HL-60 (cell line): ENCODE measurements at regions not wholly inside any gene's neighbourhood (a gene's known extent, or its start where the extent isn't known, plus 50 kb on each side); places are given as distances from the start of the nearest gene placed in this dataset.

ENCODE experiments used
- DNase-seq, 2 experiments: peaks; one replicate each; pipeline ENCODE4 v3.0.0-alpha.2; 2010 to 2020; ENCODE audit warnings: low read depth in 1 of 2, low spot score in 1 of 2
- H3K27ac ChIP-seq: fragments of 250-450 bp; sonication (Bioruptor Pico); replicated peaks from 2 replicates; pipeline ENCODE4 v1.5.1; 2020; ENCODE audit warnings: mild to moderate bottlenecking, moderate library complexity
- H3K27me3 ChIP-seq: fragments of 250-450 bp; sonication (Bioruptor Pico); 2 replicates; pipeline ENCODE4 v1.5.1; 2021; ENCODE audit warnings: mild to moderate bottlenecking, moderate library complexity; ENCODE audit not compliant: insufficient read depth, poor library complexity, severe bottlenecking
- H3K4me3 ChIP-seq: replicated peaks from 2 replicates; pipeline ENCODE4 v1.5.1; 2011; ENCODE audit warnings: mild to moderate bottlenecking, control low read depth, low read length; ENCODE audit not compliant: insufficient read depth
- GABPA ChIP-seq: IDR thresholded peaks from 2 replicates; pipeline ENCODE4 v1.6.1; 2012; ENCODE audit warnings: low read depth
- POLR2AphosphoS5 ChIP-seq: IDR thresholded peaks from 2 replicates; pipeline ENCODE4 v1.6.1; 2012; ENCODE audit warnings: low read depth
- SPI1 ChIP-seq: IDR thresholded peaks from 2 replicates; pipeline ENCODE4 v1.6.1; 2012; ENCODE audit warnings: low read depth, mild to moderate bottlenecking, borderline replicate concordance
- TF ChIP-seq, protein P1 (sequence below): IDR thresholded peaks from 2 replicates; pipeline ENCODE4 v1.6.1; 2012; ENCODE audit warnings: low read depth; ENCODE audit not compliant: insufficient replicate concordance
- TF ChIP-seq, protein P2 (sequence below): IDR thresholded peaks from one replicate; pipeline ENCODE4 v1.5.1; 2011; ENCODE audit warnings: low read length, control low read depth, inconsistent platforms; ENCODE audit not compliant: insufficient read depth

DNA sequence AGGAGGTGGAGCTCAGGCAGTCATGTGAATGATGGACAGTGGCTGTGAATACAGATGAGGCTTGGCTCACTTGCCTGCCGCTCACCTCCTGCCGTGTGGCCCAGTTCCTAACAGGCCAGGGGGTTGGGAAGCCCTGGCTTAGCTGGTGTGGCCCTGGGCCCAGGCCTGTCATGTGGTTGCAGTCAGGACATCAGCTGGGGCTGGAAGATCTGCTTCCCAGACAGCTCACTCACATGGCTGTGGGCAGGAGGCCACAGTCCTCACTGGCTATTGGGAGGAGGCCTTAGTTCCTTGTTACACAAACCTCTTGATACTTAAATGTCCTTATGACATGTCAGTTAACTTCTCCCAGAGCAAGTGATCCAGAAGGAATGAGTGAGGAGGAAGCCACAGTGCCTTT lies 138.8 kb upstream of the CSF3R start:
- TF ChIP-seq, protein P1, sequence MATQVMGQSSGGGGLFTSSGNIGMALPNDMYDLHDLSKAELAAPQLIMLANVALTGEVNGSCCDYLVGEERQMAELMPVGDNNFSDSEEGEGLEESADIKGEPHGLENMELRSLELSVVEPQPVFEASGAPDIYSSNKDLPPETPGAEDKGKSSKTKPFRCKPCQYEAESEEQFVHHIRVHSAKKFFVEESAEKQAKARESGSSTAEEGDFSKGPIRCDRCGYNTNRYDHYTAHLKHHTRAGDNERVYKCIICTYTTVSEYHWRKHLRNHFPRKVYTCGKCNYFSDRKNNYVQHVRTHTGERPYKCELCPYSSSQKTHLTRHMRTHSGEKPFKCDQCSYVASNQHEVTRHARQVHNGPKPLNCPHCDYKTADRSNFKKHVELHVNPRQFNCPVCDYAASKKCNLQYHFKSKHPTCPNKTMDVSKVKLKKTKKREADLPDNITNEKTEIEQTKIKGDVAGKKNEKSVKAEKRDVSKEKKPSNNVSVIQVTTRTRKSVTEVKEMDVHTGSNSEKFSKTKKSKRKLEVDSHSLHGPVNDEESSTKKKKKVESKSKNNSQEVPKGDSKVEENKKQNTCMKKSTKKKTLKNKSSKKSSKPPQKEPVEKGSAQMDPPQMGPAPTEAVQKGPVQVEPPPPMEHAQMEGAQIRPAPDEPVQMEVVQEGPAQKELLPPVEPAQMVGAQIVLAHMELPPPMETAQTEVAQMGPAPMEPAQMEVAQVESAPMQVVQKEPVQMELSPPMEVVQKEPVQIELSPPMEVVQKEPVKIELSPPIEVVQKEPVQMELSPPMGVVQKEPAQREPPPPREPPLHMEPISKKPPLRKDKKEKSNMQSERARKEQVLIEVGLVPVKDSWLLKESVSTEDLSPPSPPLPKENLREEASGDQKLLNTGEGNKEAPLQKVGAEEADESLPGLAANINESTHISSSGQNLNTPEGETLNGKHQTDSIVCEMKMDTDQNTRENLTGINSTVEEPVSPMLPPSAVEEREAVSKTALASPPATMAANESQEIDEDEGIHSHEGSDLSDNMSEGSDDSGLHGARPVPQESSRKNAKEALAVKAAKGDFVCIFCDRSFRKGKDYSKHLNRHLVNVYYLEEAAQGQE, result no peak
- TF ChIP-seq POLR2AphosphoS5 (no peak), SPI1 (no peak), GABPA (no peak)
- TF ChIP-seq, protein P2, sequence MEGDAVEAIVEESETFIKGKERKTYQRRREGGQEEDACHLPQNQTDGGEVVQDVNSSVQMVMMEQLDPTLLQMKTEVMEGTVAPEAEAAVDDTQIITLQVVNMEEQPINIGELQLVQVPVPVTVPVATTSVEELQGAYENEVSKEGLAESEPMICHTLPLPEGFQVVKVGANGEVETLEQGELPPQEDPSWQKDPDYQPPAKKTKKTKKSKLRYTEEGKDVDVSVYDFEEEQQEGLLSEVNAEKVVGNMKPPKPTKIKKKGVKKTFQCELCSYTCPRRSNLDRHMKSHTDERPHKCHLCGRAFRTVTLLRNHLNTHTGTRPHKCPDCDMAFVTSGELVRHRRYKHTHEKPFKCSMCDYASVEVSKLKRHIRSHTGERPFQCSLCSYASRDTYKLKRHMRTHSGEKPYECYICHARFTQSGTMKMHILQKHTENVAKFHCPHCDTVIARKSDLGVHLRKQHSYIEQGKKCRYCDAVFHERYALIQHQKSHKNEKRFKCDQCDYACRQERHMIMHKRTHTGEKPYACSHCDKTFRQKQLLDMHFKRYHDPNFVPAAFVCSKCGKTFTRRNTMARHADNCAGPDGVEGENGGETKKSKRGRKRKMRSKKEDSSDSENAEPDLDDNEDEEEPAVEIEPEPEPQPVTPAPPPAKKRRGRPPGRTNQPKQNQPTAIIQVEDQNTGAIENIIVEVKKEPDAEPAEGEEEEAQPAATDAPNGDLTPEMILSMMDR, result no peak
- Histone ChIP-seq H3K27ac (no peak overlapping the region), H3K27me3 (no peaks in the 10 kb centered on the region), H3K4me3 (no peak overlapping the region)
- DNase-seq, result no peak

DNA sequence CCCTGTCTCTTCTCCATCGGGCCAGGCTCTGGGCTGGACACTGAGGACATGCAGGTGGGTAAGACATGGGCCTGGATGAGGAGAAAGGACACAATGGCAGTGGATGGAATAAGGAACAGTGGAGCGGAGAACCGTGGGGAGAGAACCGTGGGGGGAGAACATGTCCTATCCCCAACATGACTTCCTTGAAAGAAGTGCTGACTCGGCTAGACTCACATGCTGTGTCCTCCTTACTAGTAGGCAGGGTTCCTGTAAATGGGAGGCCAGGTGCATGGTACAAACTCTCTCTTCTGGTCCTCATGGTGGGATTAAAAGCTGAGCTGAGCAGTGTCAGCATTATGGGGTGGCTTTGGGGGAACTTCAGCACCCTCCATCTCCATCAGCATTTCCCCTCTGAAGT lies 137.4 kb upstream of the CSF3R start:
- DNase-seq, result no peak
- TF ChIP-seq POLR2AphosphoS5 (no peak), SPI1 (no peak), GABPA (no peak)
- TF ChIP-seq, protein P2, result no peak
- TF ChIP-seq, protein P1, result no peak
- H3K27me3 ChIP-seq, result no peaks in the 10 kb centered on the region
- H3K4me3 ChIP-seq, result no peak overlapping the region
- no peak overlapping the region for H3K27ac ChIP-seq

DNA sequence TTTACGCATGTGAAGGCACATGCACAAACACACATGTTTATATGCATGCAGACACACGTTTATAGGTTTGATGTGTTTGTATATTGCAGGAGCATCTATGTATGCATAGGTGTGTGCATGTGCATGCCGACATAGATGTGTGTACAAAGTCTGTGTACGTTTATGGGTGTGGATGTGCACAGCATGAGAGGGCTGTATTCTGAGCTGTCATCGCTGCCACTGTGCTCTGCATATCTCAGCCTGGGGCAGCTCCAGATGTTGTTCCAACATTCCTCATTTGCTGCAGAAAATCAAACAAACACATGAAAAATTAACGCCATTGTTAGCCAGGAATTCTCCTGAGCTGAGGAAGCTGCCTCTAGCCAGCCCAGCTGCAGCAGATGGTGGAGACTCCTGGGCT lies 132.3 kb upstream of the CSF3R start:
- no peak overlapping the region for H3K4me3 ChIP-seq

More for the DNA sequence above, 132.3 kb upstream of the CSF3R start:
- no peak for DNase-seq
- no peaks in the 10 kb centered on the region for H3K27me3 ChIP-seq
- TF ChIP-seq GABPA (no peak), POLR2AphosphoS5 (no peak), SPI1 (no peak)
- TF ChIP-seq, protein P1, result no peak
- TF ChIP-seq, protein P2, result no peak
- no peak overlapping the region for H3K27ac ChIP-seq
